ENCODE measurements at regions not wholly inside any gene's neighbourhood (a gene's known extent, or its start where the extent isn't known, plus 50 kb on each side); places are given as distances from the start of the nearest gene placed in this dataset.

GRCh38 chr13:37326334-37326733 is 220.9 kb upstream of the CSNK1A1L start:
- TF ChIP-seq CTCF (IDR thresholded peaks at IDR 0.05; ENCODE audit: low read depth, low read length, poor library complexity, severe bottlenecking) = no peak
- TF ChIP-seq EZH2phosphoT487 (IDR thresholded peaks at IDR 0.05; ENCODE audit: borderline replicate concordance, low read length) = no peak

All from DOHH2 (cell line).